H9 (cell line): ENCODE measurements at regions not wholly inside any gene's neighbourhood (a gene's known extent, or its start where the extent isn't known, plus 50 kb on each side); places are given as distances from the start of the nearest gene placed in this dataset.

Experiments used
- DNase-seq: peaks from one replicate; pipeline ENCODE4 v3.0.0-alpha.2; 2017
- H2AFZ ChIP-seq: one replicate; pipeline ENCODE4 v1.6.1; 2013; ENCODE audit warnings: mild to moderate bottlenecking, low read length, control low read depth, moderate library complexity
- H2AK5ac ChIP-seq: 2 replicates; pipeline ENCODE4 v1.6.1; 2013; ENCODE audit warnings: low read length, control low read depth, mixed read lengths; ENCODE audit not compliant: insufficient read length
- H2BK120ac ChIP-seq: one replicate; pipeline ENCODE4 v1.6.1; 2013; ENCODE audit warnings: low read depth, mild to moderate bottlenecking, low read length, control low read depth, inconsistent platforms; ENCODE audit not compliant: poor library complexity, severe bottlenecking
- H2BK12ac ChIP-seq: 2 replicates; pipeline ENCODE4 v1.6.1; 2013; ENCODE audit warnings: low read length, control low read depth, mixed read lengths, low read depth; ENCODE audit not compliant: insufficient read length
- H2BK15ac ChIP-seq: 2 replicates; pipeline ENCODE4 v1.6.1; 2013; ENCODE audit warnings: low read depth, low read length, control low read depth
- H2BK20ac ChIP-seq: one replicate; pipeline ENCODE4 v1.6.1; 2013; ENCODE audit warnings: low read depth, mild to moderate bottlenecking, low read length, control low read depth, inconsistent platforms; ENCODE audit not compliant: poor library complexity, severe bottlenecking
- H2BK5ac ChIP-seq: 2 replicates; pipeline ENCODE4 v1.6.1; 2013; ENCODE audit warnings: low read length, control low read depth, mixed read lengths; ENCODE audit not compliant: insufficient read length
- H3K14ac ChIP-seq: 2 replicates; pipeline ENCODE4 v1.6.1; 2013; ENCODE audit warnings: low read length, control low read depth; ENCODE audit not compliant: insufficient read depth
- H3K18ac ChIP-seq: 2 replicates; pipeline ENCODE4 v1.6.1; 2013; ENCODE audit warnings: low read depth, mild to moderate bottlenecking, mixed read lengths, low read length, control low read depth; ENCODE audit not compliant: insufficient read length
- H3K23ac ChIP-seq: 2 replicates; pipeline ENCODE4 v1.6.1; 2013; ENCODE audit warnings: low read length, control low read depth, mixed read lengths, low read depth; ENCODE audit not compliant: insufficient read length
- H3K23me2 ChIP-seq: 2 replicates; pipeline ENCODE4 v1.6.1; 2013; ENCODE audit warnings: low read depth, mild to moderate bottlenecking, mixed read lengths, low read length, control low read depth; ENCODE audit not compliant: insufficient read length, poor library complexity, severe bottlenecking
- H3K27ac ChIP-seq: 2 replicates; pipeline ENCODE4 v1.5.1; 2013; ENCODE audit warnings: low read length, control low read depth, mixed read lengths, low read depth; ENCODE audit not compliant: insufficient read length
- H3K27me3 ChIP-seq: 2 replicates; pipeline ENCODE4 v1.6.1; 2013; ENCODE audit warnings: low read length, control low read depth, inconsistent platforms; ENCODE audit not compliant: insufficient read depth
- H3K4ac ChIP-seq: 2 replicates; pipeline ENCODE4 v1.6.1; 2013; ENCODE audit warnings: low read depth, mild to moderate bottlenecking, control low read depth, inconsistent platforms, low read length, moderate library complexity
- H3K4me1 ChIP-seq: 2 replicates; pipeline ENCODE4 v1.6.1; 2013; ENCODE audit warnings: low read length, control low read depth, inconsistent platforms; ENCODE audit not compliant: insufficient read depth
- H3K4me2 ChIP-seq: 2 replicates; pipeline ENCODE4 v1.6.1; 2013; ENCODE audit warnings: low read length, control low read depth, mixed read lengths; ENCODE audit not compliant: insufficient read length, insufficient read depth
- H3K56ac ChIP-seq: 2 replicates; pipeline ENCODE4 v1.6.1; 2013; ENCODE audit warnings: low read depth, mild to moderate bottlenecking, mixed read lengths, low read length, control low read depth; ENCODE audit not compliant: insufficient read length
- H3K79me1 ChIP-seq: 2 replicates; pipeline ENCODE4 v1.6.1; 2013; ENCODE audit warnings: low read depth, mild to moderate bottlenecking, moderate library complexity, low read length, control low read depth, inconsistent platforms; ENCODE audit not compliant: insufficient read depth, poor library complexity, severe bottlenecking
- H3K79me2 ChIP-seq: 2 replicates; pipeline ENCODE4 v1.6.1; 2013; ENCODE audit warnings: low read length, control low read depth, inconsistent platforms; ENCODE audit not compliant: insufficient read depth
- H3K9ac ChIP-seq: 2 replicates; pipeline ENCODE4 v1.6.1; 2013; ENCODE audit warnings: low read length, control low read depth, mixed read lengths; ENCODE audit not compliant: insufficient read length; ENCODE audit errors: extremely low read depth
- H3K9me3 ChIP-seq: one replicate; pipeline ENCODE4 v1.6.1; 2013; ENCODE audit warnings: low read depth, low read length, inconsistent platforms; ENCODE audit not compliant: control insufficient read depth
- H3T11ph ChIP-seq: one replicate; pipeline ENCODE4 v1.6.1; 2013; ENCODE audit warnings: mild to moderate bottlenecking, low read length, control low read depth, inconsistent platforms
- H4K20me1 ChIP-seq: one replicate; pipeline ENCODE4 v1.6.1; 2013; ENCODE audit not compliant: control insufficient read depth, insufficient read length, insufficient read depth
- H4K5ac ChIP-seq: 2 replicates; pipeline ENCODE4 v1.6.1; 2013; ENCODE audit warnings: low read depth, mild to moderate bottlenecking, mixed read lengths, low read length, control low read depth; ENCODE audit not compliant: insufficient read length
- H4K8ac ChIP-seq: replicated peaks from 2 replicates; pipeline ENCODE4 v1.6.1; 2013; ENCODE audit warnings: low read length, control low read depth, mixed read lengths, low read depth; ENCODE audit not compliant: insufficient read length
- H4K91ac ChIP-seq: 2 replicates; pipeline ENCODE4 v1.6.1; 2013; ENCODE audit warnings: low read depth, mild to moderate bottlenecking, moderate library complexity, mixed read lengths, low read length, control low read depth; ENCODE audit not compliant: insufficient read length
- H3K27ac Mint-ChIP-seq, 3 experiments: 2 replicates in 2 of 3; 3 replicates in 1 of 3; pipeline ENCODE4 v1.8.0; 2020 to 2021; ENCODE audit warnings: mixed read lengths in 3 of 3, mild to moderate bottlenecking in 1 of 3, moderate library complexity in 1 of 3
- H3K27me3 Mint-ChIP-seq: 2 replicates; pipeline ENCODE4 v1.8.0; 2021; ENCODE audit warnings: low read depth, mild to moderate bottlenecking, moderate library complexity, mixed read lengths
- H3K36me3 Mint-ChIP-seq, 3 experiments: 2 replicates in 2 of 3; 3 replicates in 1 of 3; pipeline ENCODE4 v1.8.0; 2020 to 2021; ENCODE audit warnings: low read depth in 3 of 3, mixed read lengths in 3 of 3; ENCODE audit not compliant: insufficient read depth in 1 of 3
- H3K4me1 Mint-ChIP-seq, 2 experiments: 2 replicates each; pipeline ENCODE4 v1.8.0; 2020; ENCODE audit warnings: mixed read lengths in 2 of 2
- H3K4me3 Mint-ChIP-seq, 2 experiments: 2 replicates in 1 of 2; 3 replicates in 1 of 2; pipeline ENCODE4 v1.8.0; 2020 to 2021; ENCODE audit warnings: mild to moderate bottlenecking in 2 of 2, mixed read lengths in 2 of 2, moderate library complexity in 1 of 2
- H3K9me3 Mint-ChIP-seq, 2 experiments: 2 replicates in 1 of 2; 3 replicates in 1 of 2; pipeline ENCODE4 v1.8.0; 2020; ENCODE audit warnings: mild to moderate bottlenecking in 2 of 2, mixed read lengths in 2 of 2, moderate library complexity in 1 of 2
- WGBS: extraction: QIAGEN DNeasy Blood & Tissue Kit; methylation state at CpG from one replicate; pipeline ENCODE4 v1.1.7; 2013; ENCODE audit warnings: missing lambda C conversion rate, low lambda C conversion rate, mixed read lengths; ENCODE audit not compliant: insufficient read length; ENCODE audit errors: extremely low coverage; 5-methylcytosine and 5-hydroxymethylcytosine counted together
- TF ChIP-seq, protein P1 (sequence below): fragments of 200-600 bp; sonication (generic); conservative IDR thresholded peaks from 3 replicates; pipeline ENCODE4 v1.8.0; 2021; ENCODE audit warnings: antibody characterized with exemption, mild to moderate bottlenecking

DNA sequence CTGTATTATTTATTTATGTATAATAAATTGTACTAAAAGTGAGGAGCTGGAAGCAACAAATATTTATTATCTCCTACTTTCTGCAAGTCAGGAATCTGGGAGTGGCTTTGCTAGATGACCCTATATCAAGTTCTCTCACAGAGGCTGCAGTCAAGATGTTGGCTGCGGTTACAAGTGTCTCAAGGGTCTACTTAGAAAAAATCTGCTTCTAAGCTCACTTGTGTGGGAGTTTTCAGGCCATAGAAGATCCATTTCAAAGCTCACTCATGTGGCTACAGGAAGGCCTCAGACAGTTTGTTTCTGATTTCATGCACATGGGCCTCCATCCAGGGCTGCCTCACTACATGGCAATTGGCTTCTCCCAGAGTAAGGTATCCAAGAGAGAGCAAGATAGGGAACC is 551.1 kb downstream of the CAAP1 start:
- H2AK5ac ChIP-seq = no peak overlapping the region
- no peak for DNase-seq
- no peak overlapping the region for H4K91ac ChIP-seq
- H3K4me2 ChIP-seq = no peak overlapping the region
- no peaks in the 10 kb centered on the region for H3K27me3 ChIP-seq
- no peak overlapping the region for H2BK12ac ChIP-seq
- H3K9me3 ChIP-seq = no peaks in the 10 kb centered on the region
- H3K23ac ChIP-seq = no peak overlapping the region
- no peak overlapping the region for H2BK5ac ChIP-seq
- no peak overlapping the region for H3K18ac ChIP-seq
- no peak overlapping the region for H3T11ph ChIP-seq
- Mint-ChIP-seq H3K27me3 (no peaks in the 10 kb centered on the region), H3K9me3 (peaks cover 23 to 28% of the 10 kb centered on the region in 2 experiments), H3K4me3 (no peak overlapping the region), H3K27ac (no peak overlapping the region), H3K36me3 (peaks cover 5 to 30% (median 9%) of the 10 kb centered on the region in 3 experiments; a peak in 6 of 7 replicates), H3K4me1 (no peaks in the 10 kb centered on the region; a peak in 1 of 4 replicates)
- no peaks in the 10 kb centered on the region for H4K20me1 ChIP-seq
- H3K4ac ChIP-seq = no peak overlapping the region
- no peak overlapping the region for H2BK120ac ChIP-seq
- no peak overlapping the region for H2AFZ ChIP-seq
- no peak overlapping the region for H3K56ac ChIP-seq
- H3K9ac ChIP-seq = no peak overlapping the region
- no peaks in the 10 kb centered on the region for H3K79me1 ChIP-seq
- H3K23me2 ChIP-seq = no peaks in the 10 kb centered on the region
- TF ChIP-seq, protein P1, sequence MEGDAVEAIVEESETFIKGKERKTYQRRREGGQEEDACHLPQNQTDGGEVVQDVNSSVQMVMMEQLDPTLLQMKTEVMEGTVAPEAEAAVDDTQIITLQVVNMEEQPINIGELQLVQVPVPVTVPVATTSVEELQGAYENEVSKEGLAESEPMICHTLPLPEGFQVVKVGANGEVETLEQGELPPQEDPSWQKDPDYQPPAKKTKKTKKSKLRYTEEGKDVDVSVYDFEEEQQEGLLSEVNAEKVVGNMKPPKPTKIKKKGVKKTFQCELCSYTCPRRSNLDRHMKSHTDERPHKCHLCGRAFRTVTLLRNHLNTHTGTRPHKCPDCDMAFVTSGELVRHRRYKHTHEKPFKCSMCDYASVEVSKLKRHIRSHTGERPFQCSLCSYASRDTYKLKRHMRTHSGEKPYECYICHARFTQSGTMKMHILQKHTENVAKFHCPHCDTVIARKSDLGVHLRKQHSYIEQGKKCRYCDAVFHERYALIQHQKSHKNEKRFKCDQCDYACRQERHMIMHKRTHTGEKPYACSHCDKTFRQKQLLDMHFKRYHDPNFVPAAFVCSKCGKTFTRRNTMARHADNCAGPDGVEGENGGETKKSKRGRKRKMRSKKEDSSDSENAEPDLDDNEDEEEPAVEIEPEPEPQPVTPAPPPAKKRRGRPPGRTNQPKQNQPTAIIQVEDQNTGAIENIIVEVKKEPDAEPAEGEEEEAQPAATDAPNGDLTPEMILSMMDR = no peak
- H2BK20ac ChIP-seq = no peak overlapping the region
- no peak overlapping the region for H4K8ac ChIP-seq
- no CpG with 5 or more reads among the region's 1 CpG for WGBS
- no peak overlapping the region for H3K14ac ChIP-seq
- H3K4me1 ChIP-seq = no peaks in the 10 kb centered on the region
- H3K79me2 ChIP-seq = no peaks in the 10 kb centered on the region
- no peak overlapping the region for H4K5ac ChIP-seq
- no peak overlapping the region for H3K27ac ChIP-seq
- no peak overlapping the region for H2BK15ac ChIP-seq
